Brain microvascular endothelial cell (primary cell): ENCODE measurements at regions not wholly inside any gene's neighbourhood (a gene's known extent, or its start where the extent isn't known, plus 50 kb on each side); places are given as distances from the start of the nearest gene placed in this dataset.
"Not testable (repeated sequence)": the region's sequence is repeated elsewhere in the genome, so short reads cannot be mapped to it uniquely, and the experiment has no call there.

Experiments used
- DNase-seq: peaks from one replicate; pipeline ENCODE4 v3.0.0-alpha.2; 2020
- H3K27ac ChIP-seq: fragments of 250-450 bp; sonication (Bioruptor Pico); 2 replicates; pipeline ENCODE4 v1.5.1; 2020; ENCODE audit warnings: mild to moderate bottlenecking, moderate library complexity
- H3K27me3 ChIP-seq: fragments of 250-450 bp; sonication (Bioruptor Pico); replicated peaks from 2 replicates; pipeline ENCODE4 v1.5.1; 2020; ENCODE audit warnings: mild to moderate bottlenecking
- H3K36me3 ChIP-seq: fragments of 250-450 bp; sonication (Bioruptor Pico); replicated peaks from 2 replicates; pipeline ENCODE4 v1.5.1; 2020; ENCODE audit warnings: mild to moderate bottlenecking
- H3K4me3 ChIP-seq: 2 replicates; pipeline ENCODE4 v1.5.1; 2011; ENCODE audit warnings: low read depth, mild to moderate bottlenecking, control low read depth, low read length, moderate library complexity
- in situ Hi-C: cut with HindIII; loops from 2 replicates; pipeline ENCODE4 v1.10.0; 2017; ENCODE audit warnings: low sequenced_read_pairs, low pct_ligation_motif_present
- TF ChIP-seq, protein P1 (sequence below): IDR thresholded peaks from 2 replicates; pipeline ENCODE4 v1.5.1; 2011; ENCODE audit warnings: low read depth, mild to moderate bottlenecking, moderate library complexity, low read length, control low read depth, inconsistent platforms; ENCODE audit errors: missing control alignments

- H3K36me3 ChIP-seq = no peaks in the 10 kb centered on the region
- in situ Hi-C loops = no loop called here
- TF ChIP-seq, protein P1, sequence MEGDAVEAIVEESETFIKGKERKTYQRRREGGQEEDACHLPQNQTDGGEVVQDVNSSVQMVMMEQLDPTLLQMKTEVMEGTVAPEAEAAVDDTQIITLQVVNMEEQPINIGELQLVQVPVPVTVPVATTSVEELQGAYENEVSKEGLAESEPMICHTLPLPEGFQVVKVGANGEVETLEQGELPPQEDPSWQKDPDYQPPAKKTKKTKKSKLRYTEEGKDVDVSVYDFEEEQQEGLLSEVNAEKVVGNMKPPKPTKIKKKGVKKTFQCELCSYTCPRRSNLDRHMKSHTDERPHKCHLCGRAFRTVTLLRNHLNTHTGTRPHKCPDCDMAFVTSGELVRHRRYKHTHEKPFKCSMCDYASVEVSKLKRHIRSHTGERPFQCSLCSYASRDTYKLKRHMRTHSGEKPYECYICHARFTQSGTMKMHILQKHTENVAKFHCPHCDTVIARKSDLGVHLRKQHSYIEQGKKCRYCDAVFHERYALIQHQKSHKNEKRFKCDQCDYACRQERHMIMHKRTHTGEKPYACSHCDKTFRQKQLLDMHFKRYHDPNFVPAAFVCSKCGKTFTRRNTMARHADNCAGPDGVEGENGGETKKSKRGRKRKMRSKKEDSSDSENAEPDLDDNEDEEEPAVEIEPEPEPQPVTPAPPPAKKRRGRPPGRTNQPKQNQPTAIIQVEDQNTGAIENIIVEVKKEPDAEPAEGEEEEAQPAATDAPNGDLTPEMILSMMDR = no peak
Measured at GRCh38 chr6:34646714-34647113, 49.9 kb downstream of the ILRUN start.

GRCh38 chr6:34645627-34646026 is 50.9 kb downstream of the ILRUN start:
- in situ Hi-C loops = no loop called here
- no peak overlapping the region for H3K27ac ChIP-seq

More at GRCh38 chr6:34646714-34647113, 49.9 kb downstream of the ILRUN start:
- Histone ChIP-seq H3K27me3 (no peaks in the 10 kb centered on the region), H3K4me3 (no peak overlapping the region), H3K27ac (no peak overlapping the region)
- no peak for DNase-seq

GRCh38 chr6:34644716-34645115 is 51.9 kb downstream of the ILRUN start:
- H3K36me3 ChIP-seq = no peaks in the 10 kb centered on the region

More at GRCh38 chr6:34645627-34646026, 50.9 kb downstream of the ILRUN start:
- TF ChIP-seq, protein P1 = no peak
- DNase-seq = no peak
- Histone ChIP-seq H3K36me3 (no peaks in the 10 kb centered on the region), H3K27me3 (no peaks in the 10 kb centered on the region), H3K4me3 (no peak overlapping the region)

GRCh38 chr6:34642427-34642826 is 54.1 kb downstream of the ILRUN start:
- in situ Hi-C loops = no loop called here
- no peak for DNase-seq
- TF ChIP-seq, protein P1 = no peak
- Histone ChIP-seq H3K36me3 (no peaks in the 10 kb centered on the region), H3K27me3 (no peaks in the 10 kb centered on the region), H3K4me3 (no peak overlapping the region), H3K27ac (no peak overlapping the region)

More at GRCh38 chr6:34644716-34645115, 51.9 kb downstream of the ILRUN start:
- no peak overlapping the region for H3K27ac ChIP-seq
- H3K27me3 ChIP-seq = no peaks in the 10 kb centered on the region
- TF ChIP-seq, protein P1 = no peak
- H3K4me3 ChIP-seq = no peak overlapping the region
- in situ Hi-C loops = no loop called here
- DNase-seq = no peak

- H3K36me3 ChIP-seq, DNase-seq, in situ Hi-C loops, H3K27me3 ChIP-seq, H3K4me3 ChIP-seq, H3K27ac ChIP-seq: not testable (repeated sequence)
Measured at GRCh38 chr6:34640074-34640849, 56.3 kb downstream of the ILRUN start.

DNA sequence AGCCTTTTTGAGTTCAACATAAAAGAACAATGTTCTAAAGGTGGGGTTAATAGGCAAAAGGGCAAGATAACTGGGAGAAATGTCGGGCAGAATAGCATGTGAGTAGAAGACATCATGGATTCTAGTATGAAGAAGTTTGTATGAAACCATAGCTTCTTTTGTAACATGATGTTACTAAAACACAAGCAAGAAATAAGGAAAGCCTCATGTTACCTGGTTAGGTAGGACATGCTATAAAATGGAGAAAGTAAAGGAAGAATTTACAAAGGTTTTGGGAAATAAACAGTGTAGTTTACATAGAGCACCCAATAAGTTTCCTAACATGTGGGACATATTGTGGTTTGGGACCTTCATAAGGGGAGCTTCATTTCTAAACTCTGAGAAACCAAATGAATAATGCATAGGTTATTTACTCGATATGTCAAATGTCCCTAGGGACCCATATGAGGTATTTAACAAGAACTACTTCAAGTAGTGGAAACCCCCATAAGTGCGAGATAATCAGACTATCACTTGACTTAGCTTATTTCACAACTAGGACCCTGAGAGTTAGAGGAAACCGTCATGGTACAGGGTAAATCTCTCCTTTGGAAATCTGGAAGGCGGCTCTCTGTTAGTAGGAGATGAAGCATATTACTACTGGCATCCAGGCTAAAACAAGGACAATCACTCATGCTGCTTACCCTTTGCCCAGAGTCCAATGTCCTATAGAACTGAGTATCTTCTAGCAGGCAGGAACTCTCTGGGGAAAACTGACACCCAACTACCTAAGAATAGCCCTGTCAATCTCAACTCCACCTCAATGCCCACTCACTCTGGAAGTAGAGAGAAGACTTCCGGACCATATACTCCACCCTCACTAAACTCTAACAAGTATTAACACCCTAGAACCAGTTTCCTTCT is 57.5 kb downstream of the ILRUN start:
- no peak for DNase-seq
- no peak overlapping the region for H3K27ac ChIP-seq
- TF ChIP-seq, protein P1 = no peak
- no peaks in the 10 kb centered on the region for H3K27me3 ChIP-seq
- H3K4me3 ChIP-seq = no peak overlapping the region
- H3K36me3 ChIP-seq = no peaks in the 10 kb centered on the region
- in situ Hi-C loops = no loop called here
